ENCODE measurements at regions not wholly inside any gene's neighbourhood (a gene's known extent, or its start where the extent isn't known, plus 50 kb on each side); places are given as distances from the start of the nearest gene placed in this dataset.

GRCh38 chr10:60485025-60485424 is 95.3 kb upstream of the ANK3 start:
- Histone ChIP-seq H3K9ac (ENCODE audit: low read depth in 1 of 2, low read length in 2 of 2) (no peak overlapping the region), H3K4me3 (ENCODE audit: low read depth in 1 of 3, low read length in 3 of 3) (no peak overlapping the region), H3K27ac (ENCODE audit: low read depth in 1 of 2, low read length in 2 of 2) (no peak overlapping the region), H3K4me1 (ENCODE audit: control insufficient read depth in 4 of 4, insufficient read depth in 4 of 4, low read length in 3 of 4) (no peaks in the 10 kb centered on the region), H3K27me3 (ENCODE audit: control insufficient read depth in 4 of 4, insufficient read depth in 4 of 4, low read length in 3 of 4) (no peaks in the 10 kb centered on the region), H3K9me3 (ENCODE audit: control insufficient read depth in 4 of 4, low read length in 3 of 4) (no peaks in the 10 kb centered on the region), H3K36me3 (ENCODE audit: control insufficient read depth in 4 of 4, insufficient read depth in 3 of 4, low read depth in 1 of 4, low read length in 3 of 4) (no peaks in the 10 kb centered on the region)
- TF ChIP-seq ZBTB33 (IDR thresholded peaks at IDR 0.05), result no peak
- TF ChIP-seq TAF1 (conservative IDR thresholded peaks at IDR 0.05), result no peak
- TF ChIP-seq RAD21 (IDR thresholded peaks at IDR 0.05), result no peak
- TF ChIP-seq MAX (IDR thresholded peaks at IDR 0.05), result no peak
- TF ChIP-seq NR2F2 (IDR thresholded peaks at IDR 0.05), result no peak
- no peak for TF ChIP-seq YY1 (IDR thresholded peaks at IDR 0.05)
- no peak for TF ChIP-seq EGR1 (IDR thresholded peaks at IDR 0.05; ENCODE audit: low read depth in 2 of 2)
- TF ChIP-seq RXRA (IDR thresholded peaks at IDR 0.05), result no peak
- no peak for TF ChIP-seq HNF4G (IDR thresholded peaks at IDR 0.05)
- TF ChIP-seq FOXA1 (IDR thresholded peaks at IDR 0.05), result no peak
- TF ChIP-seq GABPA (IDR thresholded peaks at IDR 0.05 in 1 of 2, conservative IDR thresholded peaks at IDR 0.05 in 1 of 2), result no peak
- no peak for TF ChIP-seq REST (IDR thresholded peaks at IDR 0.05)
- TF ChIP-seq SP1 (IDR thresholded peaks at IDR 0.05), result no peak
- no peak for TF ChIP-seq HNF4A (conservative IDR thresholded peaks at IDR 0.05)
- TF ChIP-seq JUND (IDR thresholded peaks at IDR 0.05), result no peak
- TF ChIP-seq CTCF (IDR thresholded peaks at IDR 0.05; ENCODE audit: low read depth, low read length, missing input control), result no peak
- DNase-seq (ENCODE audit: low spot score), result no peak
- whole genome bisulfite sequencing, result 92% methylated on average over 5 of the region's 5 CpGs

- no peaks in the 10 kb centered on the region for H3K36me3 ChIP-seq (ENCODE audit: control insufficient read depth in 4 of 4, insufficient read depth in 3 of 4, low read depth in 1 of 4, low read length in 3 of 4)
- DNase-seq (ENCODE audit: low spot score), result no peak
- no peak overlapping the region for H3K9ac ChIP-seq (ENCODE audit: low read depth in 1 of 2, low read length in 2 of 2)
- no peaks in the 10 kb centered on the region for H3K9me3 ChIP-seq (ENCODE audit: control insufficient read depth in 4 of 4, low read length in 3 of 4)
- no peak overlapping the region for H3K4me3 ChIP-seq (ENCODE audit: low read depth in 1 of 3, low read length in 3 of 3)
- WGBS, result 81% methylated on average over 8 of the region's 8 CpGs
- no peak overlapping the region for H3K27ac ChIP-seq (ENCODE audit: low read depth in 1 of 2, low read length in 2 of 2)
- H3K27me3 ChIP-seq (ENCODE audit: control insufficient read depth in 4 of 4, insufficient read depth in 4 of 4, low read length in 3 of 4), result no peaks in the 10 kb centered on the region
- no peaks in the 10 kb centered on the region for H3K4me1 ChIP-seq (ENCODE audit: control insufficient read depth in 4 of 4, insufficient read depth in 4 of 4, low read length in 3 of 4)
- no peak for TF ChIP-seq REST (IDR thresholded peaks at IDR 0.05)
- no peak for TF ChIP-seq ZBTB33 (IDR thresholded peaks at IDR 0.05)
- TF ChIP-seq RAD21 (IDR thresholded peaks at IDR 0.05), result no peak
- no peak for TF ChIP-seq FOXA1 (IDR thresholded peaks at IDR 0.05)
- TF ChIP-seq HNF4A (conservative IDR thresholded peaks at IDR 0.05), result no peak
- no peak for TF ChIP-seq HNF4G (IDR thresholded peaks at IDR 0.05)
- no peak for TF ChIP-seq EGR1 (IDR thresholded peaks at IDR 0.05; ENCODE audit: low read depth in 2 of 2)
- no peak for TF ChIP-seq NR2F2 (IDR thresholded peaks at IDR 0.05)
- TF ChIP-seq YY1 (IDR thresholded peaks at IDR 0.05), result no peak
- no peak for TF ChIP-seq ATF3 (IDR thresholded peaks at IDR 0.05)
Measured at GRCh38 chr10:60480865-60481563, 91.3 kb upstream of the ANK3 start.

Data from liver (tissue), 8 donors.